OCI-LY1 (cell line): ENCODE measurements at regions not wholly inside any gene's neighbourhood (a gene's known extent, or its start where the extent isn't known, plus 50 kb on each side); places are given as distances from the start of the nearest gene placed in this dataset.

Source experiments
- CTCF ChIP-seq: fragments of 200-600 bp; sonication (generic), shearing (Covaris generic); IDR thresholded peaks from 2 replicates; pipeline ENCODE4 v1.5.1; 2017; ENCODE audit warnings: mild to moderate bottlenecking, antibody characterized with exemption, low read length, moderate library complexity, mixed read lengths
- EZH2 ChIP-seq: fragments of 200-600 bp; sonication (generic), shearing (Covaris generic); IDR thresholded peaks from 2 replicates; pipeline ENCODE4 v1.8.0; 2017; ENCODE audit warnings: borderline replicate concordance, mixed run types, mild to moderate bottlenecking, antibody characterized with exemption, low read length, moderate library complexity, mixed read lengths

- TF ChIP-seq CTCF (no peak), EZH2 (no peak)
Measured at GRCh38 chr7:84817016-84817415, 369.8 kb downstream of the SEMA3D start.
